Uterus (tissue), 2 donors: ENCODE measurements at regions not wholly inside any gene's neighbourhood (a gene's known extent, or its start where the extent isn't known, plus 50 kb on each side); places are given as distances from the start of the nearest gene placed in this dataset.

Source experiments
- POLR2A ChIP-seq, 2 donors: fragments of 450-650 bp; IDR thresholded peaks; one replicate each; pipeline ENCODE4 v1.6.1; 2016; ENCODE audit warnings: antibody characterized with exemption in 2 of 2, mild to moderate bottlenecking in 1 of 2, moderate library complexity in 1 of 2
- TF ChIP-seq, protein P1 (sequence below), 4 experiments: fragments of 200-600 bp in 2 of 4; fragments of 450-650 bp in 2 of 4; sonication (generic) in 2 of 4; IDR thresholded peaks; one replicate each; pipeline ENCODE4 v1.5.1; 2016 to 2019; ENCODE audit warnings: antibody characterized with exemption in 4 of 4, mild to moderate bottlenecking in 2 of 4, moderate library complexity in 1 of 4

- no peak for TF ChIP-seq POLR2A (IDR thresholded peaks at IDR 0.05)
- TF ChIP-seq, protein P1, sequence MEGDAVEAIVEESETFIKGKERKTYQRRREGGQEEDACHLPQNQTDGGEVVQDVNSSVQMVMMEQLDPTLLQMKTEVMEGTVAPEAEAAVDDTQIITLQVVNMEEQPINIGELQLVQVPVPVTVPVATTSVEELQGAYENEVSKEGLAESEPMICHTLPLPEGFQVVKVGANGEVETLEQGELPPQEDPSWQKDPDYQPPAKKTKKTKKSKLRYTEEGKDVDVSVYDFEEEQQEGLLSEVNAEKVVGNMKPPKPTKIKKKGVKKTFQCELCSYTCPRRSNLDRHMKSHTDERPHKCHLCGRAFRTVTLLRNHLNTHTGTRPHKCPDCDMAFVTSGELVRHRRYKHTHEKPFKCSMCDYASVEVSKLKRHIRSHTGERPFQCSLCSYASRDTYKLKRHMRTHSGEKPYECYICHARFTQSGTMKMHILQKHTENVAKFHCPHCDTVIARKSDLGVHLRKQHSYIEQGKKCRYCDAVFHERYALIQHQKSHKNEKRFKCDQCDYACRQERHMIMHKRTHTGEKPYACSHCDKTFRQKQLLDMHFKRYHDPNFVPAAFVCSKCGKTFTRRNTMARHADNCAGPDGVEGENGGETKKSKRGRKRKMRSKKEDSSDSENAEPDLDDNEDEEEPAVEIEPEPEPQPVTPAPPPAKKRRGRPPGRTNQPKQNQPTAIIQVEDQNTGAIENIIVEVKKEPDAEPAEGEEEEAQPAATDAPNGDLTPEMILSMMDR (IDR thresholded peaks at IDR 0.05): no peak
These were observed 133.1 kb downstream of the LRIG3 start for GRCh38 chr12:58787021-58787760.
